Sigmoid colon (tissue), 4 donors: ENCODE measurements at regions not wholly inside any gene's neighbourhood (a gene's known extent, or its start where the extent isn't known, plus 50 kb on each side); places are given as distances from the start of the nearest gene placed in this dataset.

ENCODE experiments used
- CTCF ChIP-seq, 4 experiments: fragments of 450-650 bp in 3 of 4; fragments of 200-600 bp in 1 of 4; IDR thresholded peaks; one replicate each; pipeline ENCODE4 v1.5.1; 2016 to 2019; ENCODE audit warnings: antibody characterized with exemption in 4 of 4, mild to moderate bottlenecking in 3 of 4, moderate library complexity in 2 of 4
- EP300 ChIP-seq, 4 donors: sonication (generic); formaldehyde crosslinking; IDR thresholded peaks; one replicate each; pipeline ENCODE4 v1.6.1; 2017; ENCODE audit warnings: antibody characterized with exemption in 4 of 4
- POLR2A ChIP-seq, 2 donors: fragments of 450-650 bp; IDR thresholded peaks; one replicate each; pipeline ENCODE4 v1.6.1; 2016; ENCODE audit warnings: antibody characterized with exemption in 2 of 2, mild to moderate bottlenecking in 2 of 2, moderate library complexity in 2 of 2
- POLR2AphosphoS5 ChIP-seq, 4 donors: sonication (generic); formaldehyde crosslinking; IDR thresholded peaks; one replicate each; pipeline ENCODE4 v1.6.1; 2017; ENCODE audit warnings: antibody characterized with exemption in 4 of 4

DNA sequence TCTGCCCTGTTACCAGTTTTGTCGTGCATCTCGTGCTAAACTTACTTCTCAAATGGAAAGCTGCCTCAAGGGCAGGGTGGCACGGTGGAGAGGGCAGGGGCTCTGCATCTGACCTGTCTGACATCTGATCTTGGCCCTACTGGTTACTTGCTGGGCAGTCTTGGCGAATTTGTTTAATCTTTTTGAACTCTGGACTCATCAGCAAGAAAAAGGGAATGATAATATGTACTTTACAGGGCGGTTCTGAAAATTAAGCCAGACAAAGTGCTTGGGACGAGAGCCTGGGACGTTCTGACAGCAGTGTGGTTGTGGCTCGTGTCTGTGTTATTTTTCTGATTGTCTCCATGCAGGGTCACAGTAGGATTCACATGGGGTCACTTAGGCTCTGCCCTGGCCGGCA lies 659.3 kb downstream of the VRK1 start:
- TF ChIP-seq EP300 (IDR thresholded peaks at IDR 0.05) (no peak), POLR2A (IDR thresholded peaks at IDR 0.05) (no peak), CTCF (IDR thresholded peaks at IDR 0.05) (no peak), POLR2AphosphoS5 (IDR thresholded peaks at IDR 0.05) (no peak)
